Stomach (tissue), 4 donors: ENCODE measurements at regions not wholly inside any gene's neighbourhood (a gene's known extent, or its start where the extent isn't known, plus 50 kb on each side); places are given as distances from the start of the nearest gene placed in this dataset.

ENCODE experiments used
- CTCF ChIP-seq, 7 experiments: fragments of 450-650 bp in 4 of 7; fragments of 200-600 bp in 3 of 7; sonication (generic) in 3 of 7; IDR thresholded peaks; one replicate each; pipeline ENCODE4 v1.5.1; 2016 to 2019; ENCODE audit warnings: antibody characterized with exemption in 7 of 7, control low read depth in 2 of 7, mild to moderate bottlenecking in 1 of 7
- POLR2A ChIP-seq, 4 donors: fragments of 450-650 bp; IDR thresholded peaks; one replicate each; pipeline ENCODE4 v1.6.1; 2016; ENCODE audit warnings: antibody characterized with exemption in 4 of 4, control low read depth in 2 of 4, mild to moderate bottlenecking in 1 of 4, moderate library complexity in 1 of 4
- POLR2AphosphoS5 ChIP-seq, 3 donors: sonication (generic); formaldehyde crosslinking; IDR thresholded peaks; one replicate each; pipeline ENCODE4 v1.6.1; 2016; ENCODE audit warnings: antibody characterized with exemption in 3 of 3

- TF ChIP-seq POLR2AphosphoS5 (IDR thresholded peaks at IDR 0.05) (no peak), CTCF (IDR thresholded peaks at IDR 0.05) (no peak), POLR2A (IDR thresholded peaks at IDR 0.05) (no peak)
Observed at GRCh38 chr20:23248461-23248882, 102.1 kb upstream of the NXT1 start.
